K562 (cell line): ENCODE measurements at regions not wholly inside any gene's neighbourhood (a gene's known extent, or its start where the extent isn't known, plus 50 kb on each side); places are given as distances from the start of the nearest gene placed in this dataset.

Experiments used
- ARID3B ChIP-seq: fragments of 250-450 bp; sonication (Bioruptor Pico); IDR thresholded peaks from 2 replicates; pipeline ENCODE4 v1.4.0; 2020; ENCODE audit warnings: borderline replicate concordance
- BCL6 ChIP-seq: fragments of 250-450 bp; sonication (Bioruptor Pico); IDR thresholded peaks from 2 replicates; pipeline ENCODE4 v1.4.0; 2020
- CBX8 ChIP-seq: fragments of 200-600 bp; sonication (generic); IDR thresholded peaks from 2 replicates; pipeline ENCODE4 v1.6.1; 2012; ENCODE audit warnings: borderline replicate concordance, mixed run types, low read depth, mild to moderate bottlenecking, moderate library complexity, mixed read lengths, low read length, control low read depth, inconsistent platforms; ENCODE audit not compliant: poor library complexity, severe bottlenecking; ENCODE audit errors: extremely low read depth
- CXXC5 ChIP-seq: fragments of 250-450 bp; sonication (Bioruptor Pico); IDR thresholded peaks from 2 replicates; pipeline ENCODE4 v1.8.0; 2022; ENCODE audit warnings: inconsistent platforms, mild to moderate bottlenecking, moderate library complexity
- E2F3 ChIP-seq: fragments of 250-450 bp; sonication (Bioruptor Pico); IDR thresholded peaks from 2 replicates; pipeline ENCODE4 v1.4.0; 2020; ENCODE audit warnings: mild to moderate bottlenecking
- E4F1 ChIP-seq: fragments of 250-450 bp; sonication (Bioruptor Pico); IDR thresholded peaks from 2 replicates; pipeline ENCODE4 v1.5.0; 2021; ENCODE audit warnings: mild to moderate bottlenecking, borderline replicate concordance
- ERF ChIP-seq: fragments of 450-650 bp; formaldehyde crosslinking; IDR thresholded peaks from 2 replicates; pipeline ENCODE4 v1.4.0; 2020; ENCODE audit warnings: mild to moderate bottlenecking, mixed read lengths
- ETV5 ChIP-seq: sonication (generic); formaldehyde crosslinking; IDR thresholded peaks from 2 replicates; pipeline ENCODE4 v1.4.0; 2020; ENCODE audit warnings: low read depth, mild to moderate bottlenecking, missing genetic modification reagents
- KAT7 ChIP-seq: sonication (generic); formaldehyde crosslinking; IDR thresholded peaks from 2 replicates; pipeline ENCODE4 v1.8.0; 2022; ENCODE audit warnings: missing genetic modification reagents, mild to moderate bottlenecking, borderline replicate concordance
- KLF10 ChIP-seq: fragments of 250-450 bp; sonication (Bioruptor Pico); IDR thresholded peaks from 2 replicates; pipeline ENCODE4 v1.6.1; 2021; ENCODE audit warnings: matching md5 sums
- MNT ChIP-seq, 2 experiments: fragments of 450-650 bp; conservative IDR thresholded peaks; 2 replicates each; pipeline ENCODE4 v1.6.1; 2017; ENCODE audit warnings: mild to moderate bottlenecking in 2 of 2, moderate library complexity in 2 of 2
- MTA1 ChIP-seq: fragments of 450-650 bp; IDR thresholded peaks from 2 replicates; pipeline ENCODE4 v1.6.1; 2017; ENCODE audit warnings: borderline replicate concordance
- NR2C1 ChIP-seq, 2 experiments: fragments of 450-650 bp; IDR thresholded peaks; 2 replicates each; pipeline ENCODE4 v1.6.1; 2017; ENCODE audit warnings: mild to moderate bottlenecking in 2 of 2, antibody characterized with exemption in 1 of 2, inconsistent platforms in 1 of 2, missing compliant biosample characterization in 1 of 2, missing genetic modification characterization in 1 of 2
- NR2C2 ChIP-seq, 2 experiments: fragments of 200-800 bp in 1 of 2; sonication (Bioruptor generic) in 1 of 2; sonication (generic) in 1 of 2; formaldehyde crosslinking in 1 of 2; IDR thresholded peaks; 2 replicates each; pipeline versions ENCODE4 v1.6.1 to v1.8.0; 2016 to 2022; ENCODE audit warnings: mild to moderate bottlenecking in 1 of 2, missing compliant biosample characterization in 1 of 2, missing genetic modification characterization in 1 of 2, missing genetic modification reagents in 1 of 2
- POLR2AphosphoS2 ChIP-seq: IDR thresholded peaks from 2 replicates; pipeline ENCODE4 v1.6.1; 2012; ENCODE audit warnings: low read length, improper control_type of control experiment
- RBM39 ChIP-seq: fragments of 200-400 bp; formaldehyde crosslinking; optimal IDR thresholded peaks from 2 replicates; pipeline ENCODE3; 2018; ENCODE audit warnings: low read depth, low read length
- SMARCA4 ChIP-seq: fragments of 450-650 bp; IDR thresholded peaks from 2 replicates; pipeline ENCODE4 v1.6.1; 2016
- SPI1 ChIP-seq: IDR thresholded peaks from 2 replicates; pipeline ENCODE4 v1.6.1; 2011; ENCODE audit warnings: low read depth, low read length, control low read depth, borderline replicate concordance
- TRIM25 ChIP-seq: fragments of 450-650 bp; IDR thresholded peaks from 2 replicates; pipeline ENCODE4 v1.7.0; 2016; ENCODE audit warnings: borderline replicate concordance
- ZC3H11A ChIP-seq: IDR thresholded peaks from 2 replicates; pipeline ENCODE4 v1.6.1; 2012; ENCODE audit warnings: low read depth, low read length, improper control_type of control experiment
- ZNF696 ChIP-seq: fragments of 250-450 bp; sonication (Bioruptor Pico); conservative IDR thresholded peaks from 2 replicates; pipeline ENCODE4 v1.4.0; 2020; ENCODE audit warnings: mild to moderate bottlenecking, moderate library complexity

GRCh38 chr3:153052096-153052460 lies 109.9 kb upstream of the RAP2B start (continued):
- TF ChIP-seq E2F3 (CRISPR knock-in tag), result no peak
- TF ChIP-seq ZNF696, result no peak
- no peak for TF ChIP-seq POLR2AphosphoS2
- no peak for TF ChIP-seq RBM39
- TF ChIP-seq KAT7 (CRISPR knock-in tag), result no peak; the same call in 1 of the 2 replicates
- TF ChIP-seq CXXC5, result peak; percentile 39; the same call in 1 of the 2 replicates
- no peak; a peak in 1 of 4 replicates for TF ChIP-seq MNT (conservative IDR thresholded peaks at IDR 0.05)
- TF ChIP-seq BCL6, result no peak
- TF ChIP-seq ZC3H11A, result no peak
- TF ChIP-seq NR2C1 (IDR thresholded peaks at IDR 0.05), result no peak
- peak; percentile 62 for TF ChIP-seq NR2C1 (tag; IDR thresholded peaks at IDR 0.05)
- TF ChIP-seq E4F1 (CRISPR knock-in tag), result no peak
- TF ChIP-seq NR2C2 (CRISPR knock-in tag; IDR thresholded peaks at IDR 0.05), result no peak
- TF ChIP-seq NR2C2 (tag; IDR thresholded peaks at IDR 0.05), result peak; percentile 40; the same call in 1 of the 2 replicates
- no peak for TF ChIP-seq CBX8
- no peak for TF ChIP-seq TRIM25
- TF ChIP-seq SPI1, result no peak
- TF ChIP-seq SMARCA4, result 0 out of 2 replicates have a peak, but pooled peaks have one; percentile 46
- no peak for TF ChIP-seq KLF10 (CRISPR knock-in tag)
- TF ChIP-seq ARID3B (CRISPR knock-in tag), result no peak
- TF ChIP-seq MTA1, result no peak
- no peak for TF ChIP-seq ETV5
- no peak for TF ChIP-seq ERF (CRISPR knock-in tag)
